ENCODE measurements at regions not wholly inside any gene's neighbourhood (a gene's known extent, or its start where the extent isn't known, plus 50 kb on each side); places are given as distances from the start of the nearest gene placed in this dataset.

GRCh38 chr20:41853806-41854205 lies 235.6 kb upstream of the CHD6 start (continued):
- TF ChIP-seq GTF2F1 (IDR thresholded peaks at IDR 0.05; ENCODE audit: borderline replicate concordance, low read depth, low read length) (no peak), TCF12 (IDR thresholded peaks at IDR 0.05; ENCODE audit: low read depth, low read length) (no peak), RFX5 (IDR thresholded peaks at IDR 0.05; ENCODE audit: borderline replicate concordance, low read depth, low read length) (no peak), SP4 (IDR thresholded peaks at IDR 0.05; ENCODE audit: low read length) (no peak)

All from H1 (cell line).